GM12878 (cell line): ENCODE measurements at regions not wholly inside any gene's neighbourhood (a gene's known extent, or its start where the extent isn't known, plus 50 kb on each side); places are given as distances from the start of the nearest gene placed in this dataset.

ENCODE experiments used
- ATAC-seq: fragments of 200-7000 bp; cut with Tn5 transposase; 3 replicates; pipeline ENCODE4 v1.9.1; 2020; ENCODE audit warnings: mild to moderate bottlenecking, moderate library complexity
- BruUV-seq: library from RNA; stranded (reverse); fragments of 400-500 nt; replicated peaks from 2 replicates; lab custom pipeline; 2021; lab: Mats Ljungman, UMichigan
- CTCF ChIA-PET: fragments of 300-600 bp; sonication (Branson Sonifier 250); formaldehyde crosslinking; extraction: SDS; loops from one replicate; lab custom pipeline; 2021; ENCODE audit warnings: inconsistent platforms; lab: Yijun Ruan, JAX
- POLR2A ChIA-PET: fragments of 350-600 bp; formaldehyde crosslinking; extraction: SDS; loops from one replicate; lab custom pipeline; 2021; ENCODE audit warnings: inconsistent platforms; lab: Charles Lee
- RAD21 ChIA-PET: fragments of 300-600 bp; sonication (Branson Sonifier 250); formaldehyde crosslinking; loops from one replicate; lab custom pipeline; 2023; ENCODE audit warnings: antibody characterized with exemption; ENCODE audit not compliant: unreplicated experiment; lab: Charles Lee
- SMC1A ChIA-PET: fragments of 300-600 bp; sonication (Branson Sonifier 250); formaldehyde crosslinking; loops from one replicate; lab custom pipeline; 2023; ENCODE audit not compliant: unreplicated experiment, uncharacterized antibody; lab: Charles Lee
- DNase-seq: peaks from one replicate; pipeline ENCODE4 v3.0.0-alpha.2; 2011; ENCODE audit warnings: low read depth, low spot score
- FAIRE-seq: peaks from 3 replicates; lab custom pipeline; 2011; peaks lifted over from hg19 to GRCh38; lab: Jason Lieb, UNC
- H2AFZ ChIP-seq: 2 replicates; pipeline ENCODE4 v1.6.0; 2011; ENCODE audit warnings: low read depth, low read length, control low read depth; ENCODE audit not compliant: control insufficient read depth
- H3K27ac ChIP-seq: 2 replicates; pipeline ENCODE4 v1.5.1; 2011; ENCODE audit warnings: control low read depth; ENCODE audit not compliant: control insufficient read depth, insufficient read depth
- H3K27me3 ChIP-seq, 2 experiments: replicated peaks in 1 of 2; 2 replicates each; pipeline versions ENCODE4 v1.6.0 to v1.6.1; 2011; ENCODE audit warnings: low read length in 1 of 2; ENCODE audit not compliant: control insufficient read depth in 2 of 2, insufficient read depth in 2 of 2
- H3K36me3 ChIP-seq, 2 experiments: 2 replicates each; pipeline ENCODE4 v1.5.1; 2011; ENCODE audit warnings: low read length in 1 of 2; ENCODE audit not compliant: control insufficient read depth in 2 of 2, insufficient read depth in 2 of 2
- H3K4me1 ChIP-seq: 2 replicates; pipeline ENCODE4 v1.6.1; 2011; ENCODE audit warnings: mild to moderate bottlenecking, low read length, moderate library complexity, mixed read lengths; ENCODE audit not compliant: control insufficient read depth, insufficient read depth
- H3K4me2 ChIP-seq: 2 replicates; pipeline ENCODE4 v1.6.0; 2011; ENCODE audit warnings: control low read depth; ENCODE audit not compliant: control insufficient read depth, insufficient read depth
- H3K4me3 ChIP-seq: fragments of 200-600 bp; sonication (generic); 2 replicates; pipeline ENCODE4 v1.5.1; 2016
- H3K79me2 ChIP-seq: 2 replicates; pipeline ENCODE4 v1.6.0; 2011; ENCODE audit warnings: low read length; ENCODE audit not compliant: control insufficient read depth, insufficient read depth
- H3K9ac ChIP-seq: 2 replicates; pipeline ENCODE4 v1.8.0; 2011; ENCODE audit warnings: low read length, control low read depth, mixed read lengths; ENCODE audit not compliant: control insufficient read depth, insufficient read depth
- H3K9me3 ChIP-seq: replicated peaks from 3 replicates; pipeline ENCODE4 v1.5.1; 2011; ENCODE audit warnings: mild to moderate bottlenecking, low read length; ENCODE audit not compliant: control insufficient read depth, insufficient read depth
- H4K20me1 ChIP-seq: 2 replicates; pipeline ENCODE4 v1.6.0; 2011; ENCODE audit not compliant: control insufficient read depth, insufficient read depth
- BHLHE40 ChIP-seq, 2 experiments: fragments of 450-650 bp in 1 of 2; IDR thresholded peaks; 2 replicates each; pipeline ENCODE4 v1.6.1; 2011 to 2017; ENCODE audit warnings: low read depth in 2 of 2, borderline replicate concordance in 1 of 2, improper control_type of control experiment in 1 of 2, low read length in 1 of 2, mild to moderate bottlenecking in 1 of 2
- CHD1 ChIP-seq: IDR thresholded peaks from 2 replicates; pipeline ENCODE4 v1.6.1; 2012; ENCODE audit warnings: low read depth, low read length, improper control_type of control experiment
- MYC ChIP-seq: IDR thresholded peaks from 2 replicates; pipeline ENCODE4 v1.6.1; 2011; ENCODE audit warnings: mild to moderate bottlenecking, low read length, moderate library complexity, inconsistent platforms; ENCODE audit not compliant: insufficient read depth, insufficient replicate concordance, insufficient read length, severe bottlenecking
- PRDM15 ChIP-seq: fragments of 450-650 bp; formaldehyde crosslinking; IDR thresholded peaks from 2 replicates; pipeline ENCODE4 v1.4.0; 2020; ENCODE audit warnings: mild to moderate bottlenecking, moderate library complexity
- WGBS: methylation state at CpG from one replicate; pipeline ENCODE4 v1.1.6; 2016; ENCODE audit warnings: low lambda C conversion rate; ENCODE audit not compliant: insufficient replicate concordance, insufficient coverage; ENCODE audit errors: missing lambda C conversion rate; 5-methylcytosine and 5-hydroxymethylcytosine counted together
- in situ Hi-C: fragments of 300-500 bp; cut with MboI; formaldehyde crosslinking; loops from 9 replicates; pipeline ENCODE4 v1.14.3; 2018; ENCODE audit warnings: mixed read lengths
- intact Hi-C: fragments of 100-400 bp; cut with micrococcal nuclease; formaldehyde crosslinking; loops from one replicate; pipeline ENCODE4 v1.14.2; 2022; ENCODE audit not compliant: unreplicated experiment

- ChIA-PET RAD21 (interaction anchor here (0.7 kb wide), 1 partner anchor 328 kb away, joined by 3 read pairs; no protein-coding TSS in a partner anchor), POLR2A (no interaction called here), SMC1A (interaction anchor here (0.6 kb wide), 1 partner anchor 135 kb away, joined by 3 read pairs; no protein-coding TSS in a partner anchor), CTCF (interaction anchor here (1.4 kb wide), 1 partner anchor 254 kb away, joined by 3 read pairs; no protein-coding TSS in a partner anchor)
- H3K4me1 ChIP-seq, result no peaks in the 10 kb centered on the region
- FAIRE-seq (no peak), DNase-seq (no peak), ATAC-seq (no peak)
- 14% methylated on average over 6 of the region's 6 CpGs for whole genome bisulfite sequencing
- H3K4me3 ChIP-seq, result no peak overlapping the region
- intact Hi-C loops, result no loop called here
- H2AFZ ChIP-seq, result no peak overlapping the region
- H3K9me3 ChIP-seq, result no peaks in the 10 kb centered on the region
- H4K20me1 ChIP-seq, result no peaks in the 10 kb centered on the region
- H3K27me3 ChIP-seq, result no peaks in the 10 kb centered on the region; a peak in 2 of 4 replicates
- no TSS peak for BruUV-seq
- TF ChIP-seq BHLHE40 (IDR thresholded peaks at IDR 0.05; ENCODE audit: borderline replicate concordance in 1 of 2, low read depth in 2 of 2, low read length in 1 of 2), result no peak
- TF ChIP-seq CHD1, result no peak
- TF ChIP-seq PRDM15 (CRISPR knock-in tag), result no peak
- no peak for TF ChIP-seq MYC
- in situ Hi-C loops, result no loop called here
- H3K9ac ChIP-seq, result no peak overlapping the region
- no peak overlapping the region for H3K4me2 ChIP-seq
- H3K36me3 ChIP-seq, result no peaks in the 10 kb centered on the region
- H3K79me2 ChIP-seq, result no peaks in the 10 kb centered on the region
- no peak overlapping the region for H3K27ac ChIP-seq
Measured at GRCh38 chr2:200226451-200227426, 79.8 kb upstream of the SPATS2L start.
